ENCODE measurements at regions not wholly inside any gene's neighbourhood (a gene's known extent, or its start where the extent isn't known, plus 50 kb on each side); places are given as distances from the start of the nearest gene placed in this dataset.
"Not testable (repeated sequence)": the region's sequence is repeated elsewhere in the genome, so short reads cannot be mapped to it uniquely, and the experiment has no call there.

DNA sequence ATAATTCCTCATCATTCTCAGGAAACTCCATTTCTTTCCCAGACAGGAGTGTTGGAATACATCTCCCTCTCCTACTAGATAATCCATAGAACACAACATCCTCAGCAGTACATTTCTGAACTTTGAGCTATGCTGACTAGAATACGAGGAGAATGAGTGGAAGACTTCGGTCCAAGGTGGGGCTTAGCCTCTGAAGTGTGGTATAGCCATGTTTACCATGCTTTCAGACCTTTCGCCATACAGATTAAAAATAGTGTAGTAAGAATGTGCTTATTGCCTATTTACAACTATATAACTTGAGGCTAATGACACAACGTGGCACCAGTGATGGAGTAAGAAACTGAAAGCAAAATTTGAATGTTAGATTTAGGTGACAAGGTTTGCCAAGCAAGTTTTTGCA lies 184.5 kb upstream of the KRR1 start:
- no peaks in the 10 kb centered on the region for H3K9me3 ChIP-seq
- H3K4me3 ChIP-seq = no peak overlapping the region
- intact Hi-C loops (cut with DNase I) = no loop called here
- no peak for DNase-seq (ENCODE audit: extremely low spot score in 2 of 2)
- H3K4me1 ChIP-seq = no peaks in the 10 kb centered on the region
- no peaks in the 10 kb centered on the region for H3K36me3 ChIP-seq
- TF ChIP-seq, protein P1, sequence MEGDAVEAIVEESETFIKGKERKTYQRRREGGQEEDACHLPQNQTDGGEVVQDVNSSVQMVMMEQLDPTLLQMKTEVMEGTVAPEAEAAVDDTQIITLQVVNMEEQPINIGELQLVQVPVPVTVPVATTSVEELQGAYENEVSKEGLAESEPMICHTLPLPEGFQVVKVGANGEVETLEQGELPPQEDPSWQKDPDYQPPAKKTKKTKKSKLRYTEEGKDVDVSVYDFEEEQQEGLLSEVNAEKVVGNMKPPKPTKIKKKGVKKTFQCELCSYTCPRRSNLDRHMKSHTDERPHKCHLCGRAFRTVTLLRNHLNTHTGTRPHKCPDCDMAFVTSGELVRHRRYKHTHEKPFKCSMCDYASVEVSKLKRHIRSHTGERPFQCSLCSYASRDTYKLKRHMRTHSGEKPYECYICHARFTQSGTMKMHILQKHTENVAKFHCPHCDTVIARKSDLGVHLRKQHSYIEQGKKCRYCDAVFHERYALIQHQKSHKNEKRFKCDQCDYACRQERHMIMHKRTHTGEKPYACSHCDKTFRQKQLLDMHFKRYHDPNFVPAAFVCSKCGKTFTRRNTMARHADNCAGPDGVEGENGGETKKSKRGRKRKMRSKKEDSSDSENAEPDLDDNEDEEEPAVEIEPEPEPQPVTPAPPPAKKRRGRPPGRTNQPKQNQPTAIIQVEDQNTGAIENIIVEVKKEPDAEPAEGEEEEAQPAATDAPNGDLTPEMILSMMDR (IDR thresholded peaks at IDR 0.05) = no peak
- TF ChIP-seq POLR2AphosphoS5 (IDR thresholded peaks at IDR 0.05; ENCODE audit: insufficient read depth in 1 of 2, low read depth in 1 of 2) (no peak), POLR2A (IDR thresholded peaks at IDR 0.05) (no peak)
- H3K27me3 ChIP-seq = no peaks in the 10 kb centered on the region
- no peak overlapping the region for H3K27ac ChIP-seq

- intact Hi-C loops (cut with DNase I) = no loop called here
- no peak for TF ChIP-seq POLR2A (IDR thresholded peaks at IDR 0.05)
- TF ChIP-seq, protein P1 (IDR thresholded peaks at IDR 0.05) = no peak
- TF ChIP-seq POLR2AphosphoS5 (IDR thresholded peaks at IDR 0.05; ENCODE audit: insufficient read depth in 1 of 2, low read depth in 1 of 2) = no peak
- H3K27me3 ChIP-seq = no peaks in the 10 kb centered on the region
- no peaks in the 10 kb centered on the region for H3K36me3 ChIP-seq
- H3K9me3 ChIP-seq = no peaks in the 10 kb centered on the region
- no peak for DNase-seq (ENCODE audit: extremely low spot score in 2 of 2)
- no peak overlapping the region for H3K27ac ChIP-seq
- H3K4me3 ChIP-seq = no peak overlapping the region
- H3K4me1 ChIP-seq = no peaks in the 10 kb centered on the region
Observed at GRCh38 chr12:75694534-75695268, 183.3 kb upstream of the KRR1 start.

- no peak for DNase-seq (ENCODE audit: extremely low spot score in 2 of 2)
- Histone ChIP-seq H3K9me3 (no peaks in the 10 kb centered on the region), H3K4me3 (no peak overlapping the region), H3K4me1 (no peaks in the 10 kb centered on the region), H3K27ac (no peak overlapping the region), H3K36me3 (no peaks in the 10 kb centered on the region), H3K27me3 (no peaks in the 10 kb centered on the region)
- TF ChIP-seq POLR2AphosphoS5 (IDR thresholded peaks at IDR 0.05; ENCODE audit: insufficient read depth in 1 of 2, low read depth in 1 of 2) = no peak
- TF ChIP-seq, protein P1 (IDR thresholded peaks at IDR 0.05) = no peak
- TF ChIP-seq POLR2A (IDR thresholded peaks at IDR 0.05) = no peak
- intact Hi-C loops (cut with DNase I) = no loop called here
Observed at GRCh38 chr12:75692876-75693275, 181.5 kb upstream of the KRR1 start.

DNA sequence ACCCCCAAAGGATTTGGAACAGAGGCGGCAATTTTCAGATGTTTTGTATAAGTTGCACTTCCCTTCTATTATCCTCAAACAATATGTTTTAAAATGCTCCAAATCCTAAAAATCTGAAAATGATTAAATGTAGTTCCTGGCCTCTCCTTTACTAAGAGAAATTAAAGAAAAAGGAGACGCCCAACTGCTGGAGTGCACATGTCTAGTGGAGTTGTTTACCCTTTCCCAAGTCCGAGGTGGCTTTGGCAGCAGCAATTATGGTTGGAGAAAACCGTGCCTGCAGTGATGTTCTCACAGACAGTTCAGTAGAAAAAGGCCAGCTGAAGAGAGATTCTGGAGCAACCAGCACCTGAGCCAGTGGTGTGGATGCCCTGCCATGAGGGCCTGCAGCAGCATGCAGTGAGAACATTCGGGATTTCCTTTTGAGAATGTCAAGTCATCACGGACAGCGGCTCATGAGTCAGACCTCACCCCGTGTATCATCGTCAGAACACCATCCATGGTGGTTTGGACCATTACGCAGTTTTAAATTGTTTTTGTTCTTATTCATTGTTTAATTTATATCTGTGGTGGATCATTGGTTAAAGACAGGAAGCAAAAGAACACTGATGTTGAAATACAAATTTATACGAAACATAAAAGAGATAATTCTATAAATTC lies 179.0 kb upstream of the KRR1 start:
- H3K27me3 ChIP-seq = no peaks in the 10 kb centered on the region
- intact Hi-C loops (cut with DNase I) = no loop called here
- no peak overlapping the region for H3K27ac ChIP-seq
- peaks cover 3% of the 10 kb centered on the region for H3K4me1 ChIP-seq
- no peaks in the 10 kb centered on the region for H3K9me3 ChIP-seq
- TF ChIP-seq POLR2A (IDR thresholded peaks at IDR 0.05) (no peak), POLR2AphosphoS5 (IDR thresholded peaks at IDR 0.05; ENCODE audit: insufficient read depth in 1 of 2, low read depth in 1 of 2) (peak in 1 of 2 donors; percentile 72)
- TF ChIP-seq, protein P1 (IDR thresholded peaks at IDR 0.05) = no peak
- DNase-seq (ENCODE audit: extremely low spot score in 2 of 2) = peak in 1 of 2 donors; percentile 91
- no peak overlapping the region for H3K4me3 ChIP-seq
- H3K36me3 ChIP-seq = no peaks in the 10 kb centered on the region

DNA sequence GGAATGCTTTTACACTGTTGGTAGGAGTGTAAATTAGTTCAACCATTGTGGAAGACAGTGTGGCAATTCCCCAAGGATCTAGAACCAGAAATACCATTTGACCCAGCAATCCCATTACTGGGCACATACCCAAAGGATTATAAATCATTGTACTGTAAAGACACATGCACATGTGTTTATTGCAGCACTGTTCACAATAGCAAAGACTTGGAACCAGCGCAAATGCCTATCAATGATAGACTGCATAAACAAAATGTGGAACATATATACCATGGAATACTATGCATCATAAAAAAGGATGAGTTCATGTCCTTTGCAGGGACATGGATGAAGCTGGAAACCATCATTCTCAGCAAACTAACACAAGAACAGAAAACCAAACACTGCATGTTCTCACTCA lies 174.8 kb upstream of the KRR1 start:
- H3K27ac ChIP-seq; H3K4me3 ChIP-seq; H3K36me3 ChIP-seq; H3K9me3 ChIP-seq; DNase-seq (ENCODE audit: extremely low spot score in 2 of 2); H3K27me3 ChIP-seq: not testable (repeated sequence)
- intact Hi-C loops (cut with DNase I) = loop anchor here (2.0 kb wide), 1 partner anchor 17 kb away; no protein-coding TSS in a partner anchor
- peaks cover 16% of the 10 kb centered on the region for H3K4me1 ChIP-seq

Data from vagina (tissue), 2 donors.